HPDE6-E6E7 (cell line): ENCODE measurements at regions not wholly inside any gene's neighbourhood (a gene's known extent, or its start where the extent isn't known, plus 50 kb on each side); places are given as distances from the start of the nearest gene placed in this dataset.
"Not testable (repeated sequence)": the region's sequence is repeated elsewhere in the genome, so short reads cannot be mapped to it uniquely, and the experiment has no call there.

Experiments
- DNase-seq: peaks from one replicate; pipeline ENCODE4 v3.0.0; 2011; ENCODE audit warnings: missing footprints; ENCODE audit errors: extremely low spot score

DNA sequence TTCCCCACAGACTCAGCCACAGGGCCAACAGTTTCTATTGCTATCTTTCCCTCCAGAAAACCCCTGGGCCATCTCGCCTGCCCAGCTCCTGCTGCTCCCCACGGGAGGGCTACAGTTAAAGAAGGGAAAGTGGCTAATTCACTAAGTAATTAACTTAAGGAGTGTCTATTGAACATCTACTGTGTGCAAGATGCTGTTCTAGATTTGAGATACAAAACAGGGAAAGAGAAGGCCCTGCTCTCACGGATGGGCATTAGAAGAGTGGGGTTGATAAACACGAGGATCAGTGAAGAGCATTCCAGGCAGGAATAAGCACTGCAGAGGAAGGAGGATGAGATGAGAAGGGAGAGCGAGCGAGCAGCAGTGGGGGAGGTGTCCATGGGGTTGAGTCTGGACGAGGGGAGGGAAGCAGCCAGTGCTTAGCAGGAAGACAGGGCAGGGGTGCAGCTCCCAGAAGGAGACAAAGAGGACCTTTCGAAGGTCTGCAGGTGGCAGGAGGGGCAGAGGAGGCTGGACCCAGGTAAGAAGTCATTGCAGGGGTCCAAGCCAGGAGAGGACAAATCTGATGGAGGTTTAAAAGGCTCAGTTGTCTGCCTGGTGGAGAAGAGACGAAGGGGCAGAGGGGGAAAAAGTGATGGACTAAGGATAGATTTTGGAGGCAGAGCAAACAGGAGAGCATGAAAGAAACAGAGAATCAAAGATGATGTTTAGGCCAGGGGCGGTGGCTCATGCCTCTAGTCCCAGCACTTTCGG lies 64.7 kb downstream of the KLF15 start:
- no peak for DNase-seq

DNA sequence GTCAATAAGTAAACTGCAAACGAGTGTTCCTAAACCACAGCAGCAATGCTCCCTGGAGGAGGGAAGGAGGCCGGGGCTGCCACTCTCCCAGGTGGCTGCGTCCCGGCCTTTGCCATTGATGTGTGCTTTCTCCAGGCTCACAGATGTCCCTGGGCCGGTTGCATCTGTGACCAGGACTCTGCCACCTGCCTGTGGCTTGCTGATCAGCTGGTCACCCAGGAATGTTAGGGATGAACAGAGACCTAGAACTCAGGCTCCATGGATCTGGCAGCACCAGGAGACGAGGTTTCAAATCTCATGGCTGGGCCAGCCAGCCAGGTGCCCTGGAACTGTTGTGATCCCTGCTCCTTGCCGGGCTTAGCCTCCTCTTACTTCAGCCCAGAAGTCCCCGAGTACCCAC lies 65.7 kb downstream of the KLF15 start:
- no peak for DNase-seq

DNA sequence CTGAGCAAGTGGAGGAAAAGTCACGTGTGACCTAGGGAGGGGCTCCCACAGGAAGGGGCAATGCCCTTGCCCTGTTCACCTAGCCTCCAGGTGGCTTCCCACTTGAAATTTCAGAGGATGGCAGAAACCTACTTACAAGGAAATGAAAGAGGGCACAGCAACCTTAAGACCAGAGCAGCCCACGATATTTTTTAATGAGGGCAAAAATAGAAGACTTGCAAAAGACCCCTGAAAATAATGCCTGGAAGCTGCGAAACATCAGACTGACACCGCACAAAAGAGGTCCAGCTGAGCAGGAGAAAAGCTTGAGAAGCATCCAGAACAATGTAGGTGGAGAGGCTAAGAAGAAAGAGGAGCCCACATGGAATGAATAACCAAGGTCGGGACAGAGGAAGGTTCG lies 66.1 kb downstream of the KLF15 start:
- DNase-seq: no peak

DNA sequence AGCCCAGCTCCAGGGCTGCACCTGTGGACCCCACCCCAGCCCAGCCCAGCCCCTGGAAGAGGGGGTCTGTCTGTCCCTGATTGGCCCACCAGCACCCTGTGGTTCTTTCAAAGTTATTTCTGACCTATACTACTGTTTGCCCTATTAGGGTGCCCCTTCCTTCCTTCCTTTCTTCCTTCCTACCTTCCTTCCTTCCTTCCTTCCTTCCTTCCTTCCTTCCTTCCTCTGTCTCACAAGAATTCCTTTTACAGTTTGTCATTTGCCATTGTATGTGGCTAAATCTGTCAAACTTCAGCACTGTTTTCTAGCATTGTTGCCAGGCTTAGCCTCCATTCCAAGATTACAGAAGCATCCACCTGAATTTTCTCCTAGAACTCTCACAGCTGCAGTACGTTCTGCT lies 66.9 kb downstream of the KLF15 start:
- no peak for DNase-seq

DNA sequence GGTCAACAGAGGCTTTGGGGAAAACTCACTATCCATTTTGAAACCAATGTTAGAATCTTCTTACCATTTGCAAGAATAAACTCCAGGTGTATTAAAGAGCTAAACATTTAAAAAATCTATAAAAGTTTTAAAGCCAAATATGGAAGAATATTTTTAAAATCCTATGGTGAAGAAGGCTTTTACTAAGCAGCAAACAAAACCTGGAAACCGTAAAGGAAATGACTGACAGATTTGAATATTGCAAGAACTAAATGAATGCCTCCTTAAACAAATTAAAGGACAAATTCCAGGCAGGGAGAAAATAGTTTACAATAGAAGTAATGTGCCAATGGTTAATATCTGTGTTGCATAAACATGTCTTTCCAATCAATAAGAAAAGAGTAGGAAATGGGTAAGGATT lies 68.1 kb downstream of the KLF15 start:
- no peak for DNase-seq

DNA sequence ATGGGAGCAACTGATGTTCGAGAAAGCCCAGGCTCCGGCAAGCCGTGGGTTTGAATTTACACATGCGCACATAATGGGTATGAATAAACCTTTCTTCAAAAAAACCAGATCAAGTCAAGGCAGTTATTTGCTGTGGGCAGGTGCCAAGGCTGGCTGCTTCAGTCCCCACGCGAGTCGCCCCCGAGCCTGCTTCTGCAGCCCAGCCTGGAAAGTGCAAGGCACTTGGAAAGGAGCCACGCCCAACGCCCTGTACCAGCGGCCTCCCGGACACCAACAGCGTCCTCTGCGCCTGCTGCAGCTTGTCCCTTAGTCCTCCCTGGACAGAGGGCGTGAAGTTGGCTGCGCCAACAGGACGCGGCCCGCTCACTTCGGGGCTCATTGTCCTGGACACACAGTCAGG lies 68.9 kb downstream of the KLF15 start:
- DNase-seq: no peak

DNA sequence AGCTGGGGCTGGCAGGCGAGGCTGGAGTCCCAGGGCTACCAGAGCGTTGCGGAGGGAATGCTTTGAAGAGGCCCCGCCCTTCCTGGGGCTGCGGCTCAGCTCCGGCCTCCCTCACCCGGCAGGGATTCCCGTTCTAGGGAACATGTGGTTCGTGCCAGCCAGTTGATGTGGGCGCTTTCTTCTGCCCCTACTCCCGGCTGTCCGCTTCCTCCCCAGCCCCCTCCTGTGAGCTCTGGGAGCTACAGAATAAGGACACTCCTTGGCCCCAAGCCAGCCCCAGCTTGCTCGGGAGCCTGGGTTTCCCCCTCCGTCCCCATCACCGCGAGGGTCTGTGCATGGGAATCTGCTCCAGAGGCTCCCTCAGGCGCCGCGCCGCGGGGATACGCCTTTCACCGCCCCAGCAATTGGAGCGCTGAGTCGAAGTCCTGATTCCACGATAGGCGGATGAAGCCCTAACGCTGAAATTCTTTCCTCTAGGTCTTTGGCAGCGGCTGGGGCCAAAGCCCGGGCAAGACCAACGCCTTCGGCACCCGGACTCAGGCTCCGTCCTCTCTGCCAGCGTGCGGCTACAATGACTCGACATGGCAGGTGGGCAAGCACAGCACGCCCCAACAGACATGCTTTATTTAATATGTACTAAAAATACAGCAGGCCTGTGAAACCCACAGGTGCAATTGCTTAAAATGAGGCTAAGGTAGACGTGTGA lies 69.5 kb downstream of the KLF15 start:
- no peak for DNase-seq

DNA sequence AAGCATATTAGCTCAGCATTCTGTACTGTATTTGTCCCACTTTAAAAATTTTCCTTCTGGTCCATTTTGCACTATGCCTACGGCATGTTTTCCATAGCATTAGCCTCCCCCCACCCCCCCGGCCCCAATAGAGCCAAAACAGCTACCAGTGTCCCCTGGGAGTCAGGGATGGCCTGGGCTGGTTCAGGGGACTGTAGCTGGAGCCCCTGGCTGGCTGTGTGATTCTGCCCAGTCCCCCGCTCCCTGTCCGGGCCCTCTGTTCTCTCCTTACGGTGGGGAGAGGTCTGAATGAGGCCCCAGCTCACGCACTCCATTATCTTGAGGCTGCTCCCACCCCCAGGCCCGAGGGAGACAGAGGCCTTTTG lies 70.1 kb downstream of the KLF15 start:
- no peak for DNase-seq

DNA sequence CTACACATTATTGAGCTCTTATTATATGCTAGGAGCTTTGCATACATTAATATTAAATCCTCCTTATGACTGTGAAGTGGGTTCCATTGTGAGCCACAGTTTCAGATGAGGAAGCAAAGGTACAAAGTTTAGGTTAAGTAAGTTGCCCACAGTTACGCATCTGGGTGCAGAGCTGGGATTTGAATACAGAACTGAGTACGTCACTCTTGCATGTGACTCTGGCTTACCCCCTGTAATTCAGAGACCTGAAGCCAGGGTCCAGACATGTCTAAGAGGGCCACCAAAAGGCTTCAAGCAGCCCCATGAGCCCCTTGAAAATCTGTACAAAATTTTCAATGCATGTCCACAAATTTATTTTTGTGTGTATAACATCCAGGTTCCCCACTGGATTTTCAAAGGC lies 71.8 kb downstream of the KLF15 start:
- no peak for DNase-seq

DNA sequence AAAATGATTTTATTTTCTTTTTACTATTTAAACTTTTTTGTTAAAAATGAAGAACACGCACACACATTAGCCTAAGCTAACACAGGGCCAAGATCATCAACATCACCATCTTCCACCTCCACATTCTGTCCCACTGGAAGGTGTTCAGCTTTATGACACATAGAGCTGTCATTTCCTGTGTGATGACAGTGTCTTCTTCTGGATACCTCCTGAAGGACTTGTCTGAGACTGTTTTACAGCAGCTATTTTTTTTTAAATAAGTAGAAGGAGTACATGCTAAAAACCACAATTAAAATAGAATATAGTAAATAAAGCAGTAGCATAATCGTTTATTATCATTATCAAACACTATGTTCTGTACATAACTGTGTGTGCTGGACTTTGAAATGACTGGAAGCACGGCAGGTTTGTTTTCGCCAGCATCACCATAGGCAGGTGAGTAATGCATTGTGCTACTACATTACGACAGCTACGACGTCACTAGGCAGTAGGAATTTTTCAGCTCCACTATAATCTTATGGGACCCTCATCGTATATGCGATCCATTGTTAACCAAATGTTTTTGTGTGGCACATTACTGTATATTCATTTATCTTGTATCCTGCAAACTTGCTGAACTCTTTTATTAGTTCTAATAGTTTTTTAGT lies 72.8 kb downstream of the KLF15 start:
- DNase-seq: no peak

DNA sequence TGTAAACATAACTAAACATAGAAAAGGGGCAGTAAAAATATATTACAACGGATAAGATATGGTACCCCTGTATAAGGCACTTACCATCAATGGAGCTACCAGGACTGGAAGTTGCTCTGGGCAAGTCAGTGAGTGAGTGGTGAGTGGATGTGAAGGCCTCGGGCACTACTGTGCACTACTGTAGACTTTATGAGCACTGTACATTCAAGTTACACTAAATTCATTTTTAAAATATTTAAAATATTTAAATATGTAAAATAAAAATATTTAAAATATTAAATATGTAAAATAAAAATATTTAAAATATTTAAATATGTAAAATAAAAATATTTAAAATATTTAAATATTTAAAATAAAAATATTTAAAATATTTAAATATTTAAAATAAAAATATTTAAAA lies 73.6 kb downstream of the KLF15 start:
- DNase-seq: not testable (repeated sequence)

DNA sequence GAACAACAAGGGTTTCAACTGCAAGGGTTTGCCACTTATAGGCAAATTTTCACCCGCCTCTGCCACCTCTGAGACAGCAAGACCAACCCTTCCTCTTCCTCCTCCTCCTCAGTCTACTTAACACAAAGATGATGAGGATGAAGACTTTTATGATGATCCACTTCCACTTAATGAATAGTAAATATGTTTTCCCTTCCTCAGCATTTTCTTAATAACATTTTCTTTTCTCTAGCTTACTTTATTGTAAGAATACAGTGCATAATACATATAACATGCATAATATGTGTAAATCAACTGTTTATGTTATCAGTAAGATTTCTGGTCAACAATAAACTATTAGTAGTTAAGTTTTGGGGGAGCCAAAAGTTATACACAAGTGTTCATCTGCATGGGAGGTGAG lies 77.4 kb downstream of the KLF15 start:
- no peak for DNase-seq

DNA sequence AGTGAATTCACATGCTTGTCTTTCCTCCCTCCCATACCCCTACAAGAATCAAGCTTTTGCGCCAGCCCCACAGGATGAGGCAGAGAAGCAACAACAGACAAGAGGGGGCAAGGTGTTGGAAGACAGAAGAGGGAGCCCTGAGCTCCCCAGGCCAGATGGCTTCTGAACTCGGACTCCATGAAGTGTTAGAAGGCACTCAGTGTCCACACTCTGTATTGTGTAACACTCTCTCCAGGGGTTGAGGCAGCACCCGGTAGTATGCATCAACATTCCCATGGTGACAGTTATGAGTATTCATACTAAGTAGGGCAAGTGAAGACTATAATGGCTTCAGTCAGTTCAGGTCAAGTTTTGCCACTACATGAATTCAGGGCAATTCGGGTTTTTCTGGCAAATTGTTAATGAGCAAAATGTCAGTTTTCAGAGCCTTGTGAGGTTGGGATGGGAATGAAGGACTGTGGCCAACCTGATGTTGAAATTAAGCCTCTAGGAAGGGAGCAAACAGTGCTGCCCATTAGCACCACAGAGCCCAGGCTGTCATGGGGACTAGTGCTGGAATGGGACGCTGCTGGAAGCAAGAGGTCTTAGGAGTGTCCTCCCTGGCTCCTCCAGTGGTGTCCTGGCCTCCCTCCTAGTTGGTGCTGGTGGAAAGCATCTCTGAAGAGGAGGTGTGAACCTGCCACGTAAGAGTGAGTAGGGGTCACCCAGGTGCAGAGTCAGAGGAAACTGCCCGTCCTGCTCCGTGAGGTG lies 79.4 kb downstream of the KLF15 start:
- no peak for DNase-seq

DNA sequence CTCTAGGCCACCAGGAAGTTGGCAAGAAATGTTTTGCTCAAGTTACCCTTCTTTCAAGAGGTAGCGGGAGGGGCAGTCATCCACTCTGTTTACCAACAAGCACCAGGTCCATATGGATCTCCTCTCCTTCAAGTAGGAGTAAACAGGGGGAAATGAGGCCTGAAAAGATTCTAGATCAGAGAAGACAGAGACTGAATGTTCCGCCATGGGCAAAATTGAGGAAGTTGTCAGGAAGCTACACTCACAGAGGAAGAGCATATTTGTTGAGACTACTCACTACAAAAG lies 81.6 kb downstream of the KLF15 start:
- no peak for DNase-seq

DNA sequence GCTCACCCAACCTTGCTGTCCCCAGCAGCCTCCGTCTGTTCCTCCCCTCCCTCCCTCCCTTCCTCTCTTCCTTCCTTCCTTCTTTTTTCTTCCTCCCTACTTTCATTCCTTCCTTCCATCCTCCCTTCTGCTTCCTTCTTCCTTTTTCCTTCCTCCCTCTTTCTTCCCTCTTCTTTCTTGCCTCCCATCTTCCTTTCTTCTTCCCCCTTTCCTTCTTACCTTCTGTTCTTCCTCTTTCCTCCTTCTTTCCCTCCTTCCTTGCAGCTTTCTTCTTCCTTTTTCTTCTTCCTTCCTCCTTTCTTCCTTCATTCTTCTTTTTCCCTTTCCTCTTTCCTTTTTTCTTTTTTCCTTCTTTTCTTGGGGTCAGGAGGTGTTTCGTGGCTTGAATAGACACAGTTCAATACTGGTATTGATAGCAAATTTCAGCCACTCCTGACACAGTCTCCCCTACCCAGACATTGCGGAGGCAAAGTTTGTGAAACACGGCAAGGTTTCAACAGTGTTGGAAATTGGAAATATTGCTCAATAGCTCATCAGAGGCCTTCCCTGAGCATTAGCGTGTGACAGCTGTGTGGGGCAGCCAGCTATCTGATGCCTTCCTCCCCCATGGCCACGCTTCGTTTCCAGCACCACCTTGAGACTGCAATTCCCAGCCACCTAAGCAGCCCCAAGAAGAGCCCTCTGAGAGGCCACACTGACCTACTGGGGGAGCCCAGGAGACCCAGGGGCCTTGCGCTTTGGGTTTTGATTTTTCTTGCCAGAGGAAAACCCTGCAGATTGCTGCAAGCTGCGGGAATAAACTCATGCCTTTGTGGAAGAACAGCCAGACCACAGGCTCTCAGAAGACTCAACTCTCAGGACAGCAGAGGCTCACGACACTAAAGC lies 82.2 kb downstream of the KLF15 start:
- DNase-seq: no peak

DNA sequence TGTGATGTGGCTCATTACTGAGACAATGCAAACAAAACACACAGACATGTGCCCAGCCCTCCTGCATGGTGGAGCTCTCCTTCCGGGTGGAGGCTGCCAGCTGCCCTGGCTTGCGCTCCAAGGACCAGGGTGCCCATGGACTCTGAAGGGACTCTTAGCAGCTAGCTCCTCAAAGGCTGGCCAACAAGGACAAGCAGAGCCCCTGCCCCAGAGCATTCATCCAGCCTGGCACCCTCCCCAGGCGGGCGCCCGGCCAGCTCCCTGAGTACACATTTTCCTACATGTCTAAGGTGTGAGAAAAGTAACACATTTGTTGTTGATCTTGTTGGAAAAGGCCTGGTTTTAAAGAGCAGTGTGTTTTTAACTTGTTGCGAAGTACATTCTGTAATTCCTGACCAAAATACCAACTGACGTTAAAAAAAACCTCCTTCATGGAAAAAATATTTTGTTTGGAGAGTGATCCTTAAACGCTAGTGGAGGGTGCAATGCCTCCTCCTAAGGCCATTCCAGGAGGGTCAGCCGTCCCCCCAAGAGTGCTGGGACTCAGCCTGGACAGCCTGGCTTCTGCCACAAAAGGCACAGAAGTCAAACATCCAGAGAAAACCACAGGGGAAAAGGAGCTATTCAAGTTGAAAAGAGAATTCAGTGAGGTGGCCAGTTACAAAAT lies 86.9 kb downstream of the KLF15 start:
- no peak for DNase-seq

DNA sequence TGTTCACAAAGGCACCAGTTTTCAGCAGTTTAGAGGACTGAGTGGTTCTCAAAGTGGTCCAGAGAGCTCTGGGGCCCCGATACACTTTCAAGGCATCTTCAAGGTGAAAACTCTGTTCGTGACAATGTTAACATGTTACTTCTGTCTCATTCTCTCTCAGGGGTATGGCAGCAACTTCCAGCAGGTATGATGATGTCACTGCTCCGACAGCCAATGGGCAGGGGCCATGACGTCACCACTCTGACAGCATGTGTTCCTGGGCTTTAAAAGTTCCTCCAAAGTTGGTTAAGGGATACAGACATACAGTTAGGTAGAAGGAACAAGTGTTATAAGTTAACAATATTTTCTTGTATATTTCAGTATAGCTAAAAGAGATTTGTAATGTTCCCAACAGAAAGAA lies 87.9 kb downstream of the KLF15 start:
- DNase-seq: no peak

DNA sequence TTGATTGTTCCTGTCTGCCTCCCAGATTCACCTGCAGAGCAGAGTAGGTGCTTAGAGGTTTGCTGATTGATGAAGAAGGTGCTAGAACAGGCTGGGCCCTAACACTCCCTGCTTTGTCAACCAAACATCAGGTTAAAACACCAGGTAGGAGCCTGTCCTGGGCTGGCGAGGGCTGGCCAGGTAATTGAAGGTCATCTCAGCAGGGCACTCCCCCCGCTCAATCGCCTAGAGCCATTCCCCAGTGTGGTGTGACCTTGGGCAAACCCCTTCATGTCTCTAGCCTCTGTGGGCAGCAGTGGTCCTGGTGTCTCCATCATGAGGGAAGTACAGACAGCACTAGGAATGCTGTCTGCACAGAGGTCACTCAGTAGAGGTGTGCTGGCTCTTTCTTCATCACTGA lies 88.3 kb downstream of the KLF15 start:
- DNase-seq: no peak

DNA sequence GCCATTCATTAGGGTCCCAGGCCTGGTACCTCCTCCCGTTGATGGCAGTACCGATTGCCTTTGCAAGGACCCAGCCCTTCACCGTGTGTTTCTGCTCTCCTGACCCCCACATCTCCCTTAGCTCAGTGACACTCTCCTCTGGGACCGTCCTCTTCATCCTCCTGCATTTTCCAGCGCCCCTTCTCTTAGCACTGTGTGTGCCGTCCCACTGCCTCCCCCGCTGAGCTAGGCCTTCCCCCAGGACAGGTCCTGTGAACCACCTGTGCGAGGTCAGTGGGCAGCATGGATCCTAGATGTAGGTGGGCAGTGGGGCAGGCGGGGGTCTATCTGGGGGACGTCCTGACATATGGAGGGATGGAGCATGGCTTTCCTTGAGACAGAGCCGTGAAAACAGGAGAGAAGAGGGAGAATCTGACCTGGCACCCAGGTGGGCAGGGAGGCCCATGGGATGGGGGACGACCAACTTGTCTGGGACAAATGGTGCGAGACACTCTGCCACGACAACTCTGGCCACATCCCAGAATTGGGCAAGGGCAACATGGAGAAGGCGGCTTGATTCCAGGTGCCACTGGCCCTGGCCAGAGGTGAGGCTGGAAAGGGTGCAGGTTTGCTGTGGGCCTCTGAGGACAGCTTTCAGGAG lies 87.7 kb upstream of the ALDH1L1 start:
- no peak for DNase-seq

DNA sequence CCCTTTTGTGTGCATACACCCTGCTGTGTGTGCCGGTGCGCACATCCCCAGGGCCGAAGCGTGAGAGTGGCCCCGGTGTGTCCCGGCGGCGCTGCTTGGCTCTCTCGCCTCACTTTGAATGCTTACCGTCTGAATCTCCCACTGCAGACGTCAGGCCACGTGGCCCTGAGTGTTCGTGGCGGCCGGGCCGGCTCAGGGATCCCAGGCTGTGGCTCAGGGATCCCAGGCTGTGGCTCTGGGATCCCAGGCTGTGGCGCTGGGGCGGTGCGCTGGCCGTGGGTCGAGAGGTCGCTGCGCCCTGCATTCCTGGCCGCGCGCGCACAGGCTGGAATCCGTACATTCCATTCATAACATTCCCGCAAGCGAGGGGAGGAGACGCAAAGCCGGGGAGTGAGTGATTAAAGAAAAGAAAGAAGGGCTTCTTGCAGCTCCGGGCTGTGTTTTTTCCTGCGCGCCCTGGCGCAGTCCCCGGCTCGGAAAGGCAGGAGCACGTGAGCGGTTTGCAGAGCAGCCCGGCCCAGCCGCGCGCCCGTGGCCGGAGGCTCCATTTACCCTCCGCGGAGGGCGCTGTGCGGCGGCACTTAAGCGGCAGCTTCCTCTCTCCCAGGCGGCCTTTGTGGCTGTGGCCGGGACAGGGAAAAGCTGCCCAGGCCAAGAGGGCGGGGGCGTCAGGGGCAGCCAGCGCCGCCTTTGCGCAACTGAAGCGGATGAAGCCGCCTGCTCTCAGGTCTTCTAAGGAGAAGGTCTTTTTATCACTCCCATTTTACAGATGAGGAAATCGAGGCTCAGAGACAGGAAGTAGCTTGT lies 87.0 kb upstream of the ALDH1L1 start:
- DNase-seq: peak; percentile 50
